ENCODE measurements at regions not wholly inside any gene's neighbourhood (a gene's known extent, or its start where the extent isn't known, plus 50 kb on each side); places are given as distances from the start of the nearest gene placed in this dataset.

GRCh38 chr4:75179510-75179909 is 246.6 kb downstream of the PARM1 start:
- dilution Hi-C loops (cut with MboI; ENCODE audit: extremely low pct_ligation_motif_present, low sequenced_read_pairs): no loop called here
- DNase-seq (ENCODE audit: low read depth, low spot score) (no peak), FAIRE-seq (no peak)
- Histone ChIP-seq H2AFZ (ENCODE audit: control insufficient read depth, low read length) (no peak overlapping the region), H3K27ac (ENCODE audit: control insufficient read depth, insufficient read depth, low read length) (no peak overlapping the region), H3K27me3 (ENCODE audit: control insufficient read depth, extremely low read depth, insufficient read depth, low read length) (no peaks in the 10 kb centered on the region), H3K4me3 (ENCODE audit: control insufficient read depth in 2 of 3, extremely low read depth in 1 of 3, insufficient read depth in 2 of 3, low read depth in 1 of 3, low read length in 3 of 3) (no peak overlapping the region), H4K20me1 (ENCODE audit: control insufficient read depth, extremely low read depth, insufficient read depth, low read length) (no peaks in the 10 kb centered on the region), H3K4me1 (ENCODE audit: control insufficient read depth, extremely low read depth, insufficient read depth, low read length) (no peaks in the 10 kb centered on the region), H3K79me2 (ENCODE audit: control insufficient read depth, insufficient read depth, low read length) (no peaks in the 10 kb centered on the region), H3K4me2 (ENCODE audit: control insufficient read depth, extremely low read depth, insufficient read depth, low read depth, low read length) (no peak overlapping the region), H3K36me3 (ENCODE audit: control insufficient read depth in 2 of 2, extremely low read depth in 1 of 2, insufficient read depth in 2 of 2, low read length in 2 of 2) (no peaks in the 10 kb centered on the region), H3K9ac (ENCODE audit: control insufficient read depth, extremely low read depth, insufficient read depth, low read length) (no peak overlapping the region), H3K9me1 (ENCODE audit: control insufficient read depth, extremely low read depth, insufficient read depth, low read length) (no peaks in the 10 kb centered on the region), H3K9me3 (ENCODE audit: control insufficient read depth, low read depth, low read length) (no peaks in the 10 kb centered on the region)
- TF ChIP-seq, protein P1, sequence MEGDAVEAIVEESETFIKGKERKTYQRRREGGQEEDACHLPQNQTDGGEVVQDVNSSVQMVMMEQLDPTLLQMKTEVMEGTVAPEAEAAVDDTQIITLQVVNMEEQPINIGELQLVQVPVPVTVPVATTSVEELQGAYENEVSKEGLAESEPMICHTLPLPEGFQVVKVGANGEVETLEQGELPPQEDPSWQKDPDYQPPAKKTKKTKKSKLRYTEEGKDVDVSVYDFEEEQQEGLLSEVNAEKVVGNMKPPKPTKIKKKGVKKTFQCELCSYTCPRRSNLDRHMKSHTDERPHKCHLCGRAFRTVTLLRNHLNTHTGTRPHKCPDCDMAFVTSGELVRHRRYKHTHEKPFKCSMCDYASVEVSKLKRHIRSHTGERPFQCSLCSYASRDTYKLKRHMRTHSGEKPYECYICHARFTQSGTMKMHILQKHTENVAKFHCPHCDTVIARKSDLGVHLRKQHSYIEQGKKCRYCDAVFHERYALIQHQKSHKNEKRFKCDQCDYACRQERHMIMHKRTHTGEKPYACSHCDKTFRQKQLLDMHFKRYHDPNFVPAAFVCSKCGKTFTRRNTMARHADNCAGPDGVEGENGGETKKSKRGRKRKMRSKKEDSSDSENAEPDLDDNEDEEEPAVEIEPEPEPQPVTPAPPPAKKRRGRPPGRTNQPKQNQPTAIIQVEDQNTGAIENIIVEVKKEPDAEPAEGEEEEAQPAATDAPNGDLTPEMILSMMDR (optimal IDR thresholded peaks at IDR 0.05 in 1 of 3, IDR thresholded peaks at IDR 0.05 in 1 of 3, conservative IDR thresholded peaks at IDR 0.05 in 1 of 3; ENCODE audit: extremely low read depth in 1 of 3, insufficient read depth in 2 of 3, low read length in 3 of 3): no peak
- TF ChIP-seq EZH2 (IDR thresholded peaks at IDR 0.05; ENCODE audit: low read length): no peak

DNA sequence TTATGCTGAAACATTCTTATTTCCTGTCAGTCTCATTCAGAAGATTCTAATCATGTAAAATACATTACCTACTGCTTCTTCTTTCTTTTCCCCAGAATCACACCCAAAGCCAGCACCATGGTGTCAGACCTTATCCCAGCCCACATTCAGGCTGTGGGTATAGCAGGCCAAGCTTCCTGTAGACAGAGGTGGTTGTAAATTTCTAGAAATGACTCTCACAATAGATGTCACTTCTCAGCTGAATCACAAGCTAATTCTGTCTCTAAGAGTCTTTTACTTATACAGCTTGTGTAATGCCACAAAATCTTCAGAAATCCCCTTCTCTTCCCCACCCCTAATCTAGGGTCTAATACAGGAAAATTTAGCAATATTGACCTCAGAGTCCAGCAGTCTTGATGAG is 239.6 kb downstream of the PARM1 start:
- no peak for TF ChIP-seq EZH2 (IDR thresholded peaks at IDR 0.05; ENCODE audit: low read length)
- TF ChIP-seq, protein P1 (optimal IDR thresholded peaks at IDR 0.05 in 1 of 3, IDR thresholded peaks at IDR 0.05 in 1 of 3, conservative IDR thresholded peaks at IDR 0.05 in 1 of 3; ENCODE audit: extremely low read depth in 1 of 3, insufficient read depth in 2 of 3, low read length in 3 of 3): no peak
- H3K9ac ChIP-seq (ENCODE audit: control insufficient read depth, extremely low read depth, insufficient read depth, low read length): no peak overlapping the region
- no peak overlapping the region for H3K4me3 ChIP-seq (ENCODE audit: control insufficient read depth in 2 of 3, extremely low read depth in 1 of 3, insufficient read depth in 2 of 3, low read depth in 1 of 3, low read length in 3 of 3)
- dilution Hi-C loops (cut with MboI; ENCODE audit: extremely low pct_ligation_motif_present, low sequenced_read_pairs): no loop called here
- DNase-seq (ENCODE audit: low read depth, low spot score) (no peak), FAIRE-seq (no peak)
- no peaks in the 10 kb centered on the region for H4K20me1 ChIP-seq (ENCODE audit: control insufficient read depth, extremely low read depth, insufficient read depth, low read length)
- H3K79me2 ChIP-seq (ENCODE audit: control insufficient read depth, insufficient read depth, low read length): no peaks in the 10 kb centered on the region
- H3K4me2 ChIP-seq (ENCODE audit: control insufficient read depth, extremely low read depth, insufficient read depth, low read depth, low read length): no peak overlapping the region
- no peak overlapping the region for H3K27ac ChIP-seq (ENCODE audit: control insufficient read depth, insufficient read depth, low read length)
- no peaks in the 10 kb centered on the region for H3K9me1 ChIP-seq (ENCODE audit: control insufficient read depth, extremely low read depth, insufficient read depth, low read length)
- H3K27me3 ChIP-seq (ENCODE audit: control insufficient read depth, extremely low read depth, insufficient read depth, low read length): no peaks in the 10 kb centered on the region
- no peaks in the 10 kb centered on the region for H3K4me1 ChIP-seq (ENCODE audit: control insufficient read depth, extremely low read depth, insufficient read depth, low read length)
- H3K36me3 ChIP-seq (ENCODE audit: control insufficient read depth in 2 of 2, extremely low read depth in 1 of 2, insufficient read depth in 2 of 2, low read length in 2 of 2): no peaks in the 10 kb centered on the region
- H2AFZ ChIP-seq (ENCODE audit: control insufficient read depth, low read length): no peak overlapping the region
- H3K9me3 ChIP-seq (ENCODE audit: control insufficient read depth, low read depth, low read length): no peaks in the 10 kb centered on the region

Data from keratinocyte (primary cell).